Liver (tissue), 3 donors: ENCODE measurements at regions not wholly inside any gene's neighbourhood (a gene's known extent, or its start where the extent isn't known, plus 50 kb on each side); places are given as distances from the start of the nearest gene placed in this dataset.

Source experiments
- EGR1 ChIP-seq, 2 donors: IDR thresholded peaks; 2 replicates each; pipeline ENCODE4 v1.6.1; 2016 to 2018; ENCODE audit warnings: antibody characterized with exemption in 2 of 2, low read depth in 2 of 2
- RAD21 ChIP-seq, 2 donors: IDR thresholded peaks; 2 replicates each; pipeline ENCODE4 v1.6.1; 2016; ENCODE audit warnings: antibody characterized with exemption in 2 of 2, mild to moderate bottlenecking in 2 of 2
- TF ChIP-seq, protein P1 (sequence below): fragments of 150-350 bp; IDR thresholded peaks from 2 replicates; pipeline ENCODE4 v1.5.1; 2017; ENCODE audit warnings: improper control_type of control experiment, low read depth, low read length; ENCODE audit not compliant: missing input control
- TF ChIP-seq, protein P2 (sequence below): IDR thresholded peaks from 2 replicates; pipeline ENCODE4 v1.6.1; 2016; ENCODE audit warnings: antibody characterized with exemption, mild to moderate bottlenecking
- TF ChIP-seq, protein P3 (sequence below): IDR thresholded peaks from 2 replicates; pipeline ENCODE4 v1.6.1; 2016; ENCODE audit warnings: antibody characterized with exemption
- donor health status: healthy.
- donor health status: healthy.

DNA sequence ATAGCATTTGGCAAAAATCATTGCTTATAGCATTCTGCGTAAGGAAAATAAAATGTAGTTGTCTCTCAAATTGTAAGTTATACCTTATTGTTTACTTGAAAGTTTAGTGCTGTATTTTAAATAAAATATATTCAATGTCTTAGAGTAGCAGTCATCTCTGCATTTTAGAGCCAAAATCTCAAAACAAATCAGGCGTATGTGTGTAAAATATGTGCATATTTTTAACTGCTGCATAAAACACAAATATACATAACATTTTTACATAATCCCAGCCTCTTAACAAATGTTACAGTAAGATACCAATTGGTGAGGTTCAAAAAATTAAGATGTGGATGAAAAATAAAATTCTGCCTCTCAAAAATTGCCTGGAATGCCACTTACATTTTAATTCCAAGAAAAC lies 145.8 kb upstream of the AGA start:
- TF ChIP-seq, protein P1, sequence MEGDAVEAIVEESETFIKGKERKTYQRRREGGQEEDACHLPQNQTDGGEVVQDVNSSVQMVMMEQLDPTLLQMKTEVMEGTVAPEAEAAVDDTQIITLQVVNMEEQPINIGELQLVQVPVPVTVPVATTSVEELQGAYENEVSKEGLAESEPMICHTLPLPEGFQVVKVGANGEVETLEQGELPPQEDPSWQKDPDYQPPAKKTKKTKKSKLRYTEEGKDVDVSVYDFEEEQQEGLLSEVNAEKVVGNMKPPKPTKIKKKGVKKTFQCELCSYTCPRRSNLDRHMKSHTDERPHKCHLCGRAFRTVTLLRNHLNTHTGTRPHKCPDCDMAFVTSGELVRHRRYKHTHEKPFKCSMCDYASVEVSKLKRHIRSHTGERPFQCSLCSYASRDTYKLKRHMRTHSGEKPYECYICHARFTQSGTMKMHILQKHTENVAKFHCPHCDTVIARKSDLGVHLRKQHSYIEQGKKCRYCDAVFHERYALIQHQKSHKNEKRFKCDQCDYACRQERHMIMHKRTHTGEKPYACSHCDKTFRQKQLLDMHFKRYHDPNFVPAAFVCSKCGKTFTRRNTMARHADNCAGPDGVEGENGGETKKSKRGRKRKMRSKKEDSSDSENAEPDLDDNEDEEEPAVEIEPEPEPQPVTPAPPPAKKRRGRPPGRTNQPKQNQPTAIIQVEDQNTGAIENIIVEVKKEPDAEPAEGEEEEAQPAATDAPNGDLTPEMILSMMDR, result no peak
- no peak for TF ChIP-seq RAD21 (IDR thresholded peaks at IDR 0.05)
- no peak for TF ChIP-seq EGR1 (IDR thresholded peaks at IDR 0.05; ENCODE audit: low read depth in 2 of 2)
- TF ChIP-seq, protein P2, sequence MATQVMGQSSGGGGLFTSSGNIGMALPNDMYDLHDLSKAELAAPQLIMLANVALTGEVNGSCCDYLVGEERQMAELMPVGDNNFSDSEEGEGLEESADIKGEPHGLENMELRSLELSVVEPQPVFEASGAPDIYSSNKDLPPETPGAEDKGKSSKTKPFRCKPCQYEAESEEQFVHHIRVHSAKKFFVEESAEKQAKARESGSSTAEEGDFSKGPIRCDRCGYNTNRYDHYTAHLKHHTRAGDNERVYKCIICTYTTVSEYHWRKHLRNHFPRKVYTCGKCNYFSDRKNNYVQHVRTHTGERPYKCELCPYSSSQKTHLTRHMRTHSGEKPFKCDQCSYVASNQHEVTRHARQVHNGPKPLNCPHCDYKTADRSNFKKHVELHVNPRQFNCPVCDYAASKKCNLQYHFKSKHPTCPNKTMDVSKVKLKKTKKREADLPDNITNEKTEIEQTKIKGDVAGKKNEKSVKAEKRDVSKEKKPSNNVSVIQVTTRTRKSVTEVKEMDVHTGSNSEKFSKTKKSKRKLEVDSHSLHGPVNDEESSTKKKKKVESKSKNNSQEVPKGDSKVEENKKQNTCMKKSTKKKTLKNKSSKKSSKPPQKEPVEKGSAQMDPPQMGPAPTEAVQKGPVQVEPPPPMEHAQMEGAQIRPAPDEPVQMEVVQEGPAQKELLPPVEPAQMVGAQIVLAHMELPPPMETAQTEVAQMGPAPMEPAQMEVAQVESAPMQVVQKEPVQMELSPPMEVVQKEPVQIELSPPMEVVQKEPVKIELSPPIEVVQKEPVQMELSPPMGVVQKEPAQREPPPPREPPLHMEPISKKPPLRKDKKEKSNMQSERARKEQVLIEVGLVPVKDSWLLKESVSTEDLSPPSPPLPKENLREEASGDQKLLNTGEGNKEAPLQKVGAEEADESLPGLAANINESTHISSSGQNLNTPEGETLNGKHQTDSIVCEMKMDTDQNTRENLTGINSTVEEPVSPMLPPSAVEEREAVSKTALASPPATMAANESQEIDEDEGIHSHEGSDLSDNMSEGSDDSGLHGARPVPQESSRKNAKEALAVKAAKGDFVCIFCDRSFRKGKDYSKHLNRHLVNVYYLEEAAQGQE, result no peak
- TF ChIP-seq, protein P3, sequence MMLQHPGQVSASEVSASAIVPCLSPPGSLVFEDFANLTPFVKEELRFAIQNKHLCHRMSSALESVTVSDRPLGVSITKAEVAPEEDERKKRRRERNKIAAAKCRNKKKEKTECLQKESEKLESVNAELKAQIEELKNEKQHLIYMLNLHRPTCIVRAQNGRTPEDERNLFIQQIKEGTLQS, result no peak
